CD14-positive monocyte (primary cell): ENCODE measurements at regions not wholly inside any gene's neighbourhood (a gene's known extent, or its start where the extent isn't known, plus 50 kb on each side); places are given as distances from the start of the nearest gene placed in this dataset.

Experiments used
- DNase-seq, 3 donors: peaks; one replicate each; pipeline ENCODE4 v3.0.0-alpha.2; 2011 to 2022
- H2AFZ ChIP-seq: 2 replicates; pipeline ENCODE4 v1.6.0; 2012; ENCODE audit warnings: mild to moderate bottlenecking, low read depth, low read length, inconsistent platforms; ENCODE audit not compliant: insufficient read depth, poor library complexity, severe bottlenecking
- H3K27ac ChIP-seq, 2 donors: 1 replicate in 1 of 2; 2 replicates in 1 of 2; pipeline ENCODE4 v1.5.1; 2012 to 2013; ENCODE audit warnings: low read length in 2 of 2, control low read depth in 1 of 2, inconsistent platforms in 1 of 2, low read depth in 1 of 2, mild to moderate bottlenecking in 1 of 2
- H3K27me3 ChIP-seq, 2 donors: one replicate each; pipeline versions ENCODE4 v1.6.0 to v1.6.1; 2011 to 2013; ENCODE audit warnings: low read length in 2 of 2; ENCODE audit not compliant: control insufficient read depth in 2 of 2, insufficient read depth in 2 of 2
- H3K36me3 ChIP-seq, 2 donors: replicated peaks in 1 of 2; 1 replicate in 1 of 2; 2 replicates in 1 of 2; pipeline versions ENCODE4 v1.5.1 to v1.6.1; 2012 to 2013; ENCODE audit warnings: low read length in 2 of 2, control low read depth in 1 of 2, inconsistent platforms in 1 of 2, mild to moderate bottlenecking in 1 of 2; ENCODE audit not compliant: insufficient read depth in 2 of 2, control insufficient read depth in 1 of 2
- H3K4me1 ChIP-seq, 2 donors: 1 replicate in 1 of 2; 2 replicates in 1 of 2; pipeline versions ENCODE4 v1.5.1 to v1.6.1; 2012 to 2013; ENCODE audit warnings: low read length in 2 of 2, control low read depth in 1 of 2, inconsistent platforms in 1 of 2, mild to moderate bottlenecking in 1 of 2, moderate library complexity in 1 of 2; ENCODE audit not compliant: insufficient read depth in 2 of 2, control insufficient read depth in 1 of 2
- H3K4me2 ChIP-seq: replicated peaks from 2 replicates; pipeline ENCODE3; 2012; ENCODE audit warnings: low read length, moderate library complexity, mild to moderate bottlenecking; ENCODE audit not compliant: poor library complexity, severe bottlenecking; ENCODE audit errors: extremely low read depth
- H3K4me3 ChIP-seq, 3 experiments: fragments of 200-600 bp in 1 of 3; sonication (generic) in 1 of 3; replicated peaks in 1 of 3; 1 replicate in 2 of 3; 2 replicates in 1 of 3; pipeline ENCODE4 v1.5.1; 2011 to 2013; ENCODE audit warnings: low read length in 3 of 3, mild to moderate bottlenecking in 3 of 3, control low read depth in 2 of 3, low read depth in 2 of 3, inconsistent platforms in 1 of 3, moderate library complexity in 1 of 3
- H3K79me2 ChIP-seq: 2 replicates; pipeline ENCODE4 v1.6.0; 2012; ENCODE audit warnings: mild to moderate bottlenecking, control low read depth, inconsistent platforms, low read length, moderate library complexity; ENCODE audit not compliant: insufficient read depth
- H3K9ac ChIP-seq: 2 replicates; pipeline ENCODE4 v1.6.0; 2017; ENCODE audit warnings: low read length, mild to moderate bottlenecking; ENCODE audit not compliant: insufficient read depth, poor library complexity, severe bottlenecking
- H3K9me3 ChIP-seq, 2 donors: replicated peaks in 1 of 2; 1 replicate in 1 of 2; 2 replicates in 1 of 2; pipeline versions ENCODE4 v1.5.1 to v1.6.1; 2012 to 2013; ENCODE audit warnings: low read length in 2 of 2, control low read depth in 1 of 2; ENCODE audit not compliant: control insufficient read depth in 1 of 2, insufficient read depth in 1 of 2
- H4K20me1 ChIP-seq: 2 replicates; pipeline ENCODE4 v1.6.0; 2012; ENCODE audit warnings: mild to moderate bottlenecking, low read length, control low read depth, moderate library complexity; ENCODE audit not compliant: insufficient read depth
- H3K27ac Mint-ChIP-seq, 7 donors: one replicate each; pipeline ENCODE4 v1.8.0; 2020; ENCODE audit warnings: mild to moderate bottlenecking in 7 of 7, mixed read lengths in 7 of 7, moderate library complexity in 6 of 7, inconsistent platforms in 2 of 7
- H3K27me3 Mint-ChIP-seq, 3 donors: one replicate each; pipeline ENCODE4 v1.8.0; 2021 to 2022; ENCODE audit warnings: low read depth in 3 of 3, mild to moderate bottlenecking in 3 of 3, mixed read lengths in 3 of 3, moderate library complexity in 3 of 3, inconsistent platforms in 1 of 3
- H3K36me3 Mint-ChIP-seq, 2 donors: one replicate each; pipeline ENCODE4 v1.8.0; 2020; ENCODE audit warnings: mixed read lengths in 2 of 2, inconsistent platforms in 1 of 2, mild to moderate bottlenecking in 1 of 2
- H3K4me1 Mint-ChIP-seq: one replicate; pipeline ENCODE4 v1.8.0; 2020; ENCODE audit warnings: mild to moderate bottlenecking, mixed read lengths
- H3K4me3 Mint-ChIP-seq, 2 donors: one replicate each; pipeline ENCODE4 v1.8.0; 2020; ENCODE audit warnings: mild to moderate bottlenecking in 2 of 2, mixed read lengths in 2 of 2, moderate library complexity in 1 of 2
- H3K9me3 Mint-ChIP-seq, 7 donors: one replicate each; pipeline ENCODE4 v1.8.0; 2020 to 2022; ENCODE audit warnings: mixed read lengths in 7 of 7, mild to moderate bottlenecking in 6 of 7, moderate library complexity in 6 of 7, inconsistent platforms in 2 of 7
- CTCF ChIP-seq: fragments of 200-600 bp; IDR thresholded peaks from one replicate; pipeline ENCODE4 v1.8.0; 2022; ENCODE audit warnings: antibody characterized with exemption, mild to moderate bottlenecking
- WGBS: methylation state at CpG from one replicate; pipeline ENCODE4 v1.1.5; 2013; ENCODE audit warnings: missing lambda C conversion rate; ENCODE audit not compliant: insufficient coverage; 5-methylcytosine and 5-hydroxymethylcytosine counted together
- intact Hi-C, 2 donors: fragments of 100-400 bp; cut with micrococcal nuclease; formaldehyde crosslinking; loops; one replicate each; pipeline versions ENCODE4 v1.15.0 to v1.15.1; 2023

GRCh38 chr1:221849897-221850296 lies 108.0 kb upstream of the DUSP10 start:
- Histone ChIP-seq H3K27ac (no peak overlapping the region), H3K4me3 (no peak overlapping the region), H2AFZ (no peak overlapping the region), H3K27me3 (no peaks in the 10 kb centered on the region), H3K36me3 (no peaks in the 10 kb centered on the region), H3K9ac (no peak overlapping the region), H4K20me1 (no peaks in the 10 kb centered on the region), H3K4me1 (no peaks in the 10 kb centered on the region), H3K4me2 (no peak overlapping the region), H3K9me3 (no peaks in the 10 kb centered on the region), H3K79me2 (no peaks in the 10 kb centered on the region)
- Mint-ChIP-seq H3K27me3 (peaks cover 0 to 1% (median 0%) of the 10 kb centered on the region in 3 donors), H3K4me3 (no peak overlapping the region), H3K9me3 (peaks cover 0 to 2% (median 0%) of the 10 kb centered on the region in 7 donors), H3K27ac (no peak overlapping the region), H3K36me3 (no peaks in the 10 kb centered on the region), H3K4me1 (no peaks in the 10 kb centered on the region)
- no CpG with 5 or more reads among the region's 2 CpGs for WGBS
- intact Hi-C loops, result loop anchor here in 1 of 2 donors (10.0 kb wide), 1 partner anchor 75 kb away; no protein-coding TSS in a partner anchor
- no peak for TF ChIP-seq CTCF
- DNase-seq, result no peak

- Histone ChIP-seq H3K27me3 (no peaks in the 10 kb centered on the region), H3K27ac (no peak overlapping the region), H3K9ac (no peak overlapping the region), H3K79me2 (no peaks in the 10 kb centered on the region), H3K4me1 (no peaks in the 10 kb centered on the region), H4K20me1 (no peaks in the 10 kb centered on the region), H3K4me2 (no peak overlapping the region), H3K36me3 (no peaks in the 10 kb centered on the region), H3K4me3 (no peak overlapping the region), H3K9me3 (no peaks in the 10 kb centered on the region), H2AFZ (no peak overlapping the region)
- no peak overlapping the region for H3K4me3 Mint-ChIP-seq
- peaks cover 0 to 2% (median 0%) of the 10 kb centered on the region in 7 donors for H3K9me3 Mint-ChIP-seq
- intact Hi-C loops, result loop anchor here in 1 of 2 donors (10.0 kb wide), 1 partner anchor 74 kb away; no protein-coding TSS in a partner anchor
- WGBS, result no CpG with 5 or more reads among the region's 1 CpG
- H3K27me3 Mint-ChIP-seq, result peaks cover 0 to 1% (median 0%) of the 10 kb centered on the region in 3 donors
- no peaks in the 10 kb centered on the region for H3K36me3 Mint-ChIP-seq
- no peak for DNase-seq
- H3K27ac Mint-ChIP-seq, result no peak overlapping the region
- no peaks in the 10 kb centered on the region for H3K4me1 Mint-ChIP-seq
- TF ChIP-seq CTCF, result no peak
Observed at GRCh38 chr1:221849110-221849509, 107.2 kb upstream of the DUSP10 start.
